HT1080 (cell line): ENCODE measurements at regions not wholly inside any gene's neighbourhood (a gene's known extent, or its start where the extent isn't known, plus 50 kb on each side); places are given as distances from the start of the nearest gene placed in this dataset.

Experiments used
- DNase-seq: peaks from one replicate; pipeline ENCODE4 v3.0.0-alpha.2; 2015; ENCODE audit warnings: low read depth

DNA sequence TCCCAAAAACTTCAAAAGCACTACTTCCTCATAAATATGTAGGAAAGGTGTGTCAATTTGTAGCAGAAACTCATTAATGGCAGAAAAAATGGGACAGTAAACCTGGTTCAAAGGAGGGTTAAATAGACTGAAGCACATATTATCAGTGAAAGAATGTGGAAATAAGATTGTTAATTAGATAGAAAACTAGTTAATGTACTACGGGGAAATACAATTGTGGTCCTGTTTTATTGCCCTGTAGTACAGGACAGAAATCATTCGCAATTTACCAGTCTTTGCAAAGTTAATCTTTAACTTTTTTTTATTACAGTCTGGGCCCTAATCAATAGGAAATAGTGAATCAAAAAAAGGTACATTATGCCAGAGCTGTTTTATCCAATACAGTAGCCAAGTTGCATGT lies 82.0 kb upstream of the PAK5 start:
- DNase-seq: no peak

DNA sequence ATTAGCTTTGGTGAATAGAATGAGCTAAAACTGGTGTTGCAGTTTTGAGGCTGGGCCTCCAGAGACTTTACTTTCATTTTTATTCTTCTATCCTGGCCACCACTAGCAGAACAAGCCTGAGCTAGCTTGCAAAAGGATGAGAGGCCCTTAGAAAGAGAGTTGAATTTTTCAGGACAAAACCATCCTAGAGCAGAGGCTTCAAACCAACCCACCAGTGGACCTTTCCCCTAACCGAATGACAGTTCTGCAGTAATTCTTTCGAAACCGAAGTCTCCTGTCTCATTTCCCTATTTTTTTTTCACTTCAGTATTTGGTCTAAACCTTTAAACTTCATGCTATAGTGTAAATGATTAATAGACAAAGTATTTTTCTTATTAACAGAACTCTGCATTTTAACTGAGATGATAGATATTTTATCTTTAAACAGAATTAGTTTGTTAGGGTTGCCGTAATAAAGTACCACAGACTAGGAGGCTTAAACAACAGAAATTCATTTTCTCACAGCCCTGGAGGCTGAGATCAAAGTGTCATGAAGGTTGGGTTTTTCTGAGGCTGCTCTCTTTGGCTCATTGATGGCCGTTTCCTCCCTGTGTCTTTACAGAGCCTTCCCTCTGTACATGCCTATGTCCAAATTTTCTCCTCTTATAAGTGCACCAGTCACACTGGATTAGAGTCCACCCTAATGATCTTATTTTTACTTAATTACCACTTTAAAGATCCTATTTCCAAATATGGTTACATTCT lies 80.6 kb upstream of the PAK5 start:
- no peak for DNase-seq

DNA sequence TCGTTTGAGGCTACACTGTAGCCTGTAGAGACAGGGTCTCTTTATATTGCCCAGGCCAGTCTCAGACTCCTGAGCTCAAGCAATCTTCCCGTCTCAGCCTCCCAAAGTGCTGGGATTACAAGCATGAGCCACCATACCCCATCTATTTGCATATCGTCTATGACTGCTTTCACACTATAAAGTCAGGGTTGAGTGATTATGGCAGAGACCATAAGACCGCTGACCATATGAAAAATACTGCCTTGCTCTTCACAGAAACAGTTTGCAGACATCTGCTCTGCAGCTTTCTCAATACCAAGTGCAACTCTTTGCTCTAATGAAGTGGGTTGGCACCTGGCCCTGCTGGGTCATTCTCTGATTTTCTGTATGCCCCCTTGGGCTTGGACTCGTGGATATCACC lies 79.5 kb upstream of the PAK5 start:
- no peak for DNase-seq

DNA sequence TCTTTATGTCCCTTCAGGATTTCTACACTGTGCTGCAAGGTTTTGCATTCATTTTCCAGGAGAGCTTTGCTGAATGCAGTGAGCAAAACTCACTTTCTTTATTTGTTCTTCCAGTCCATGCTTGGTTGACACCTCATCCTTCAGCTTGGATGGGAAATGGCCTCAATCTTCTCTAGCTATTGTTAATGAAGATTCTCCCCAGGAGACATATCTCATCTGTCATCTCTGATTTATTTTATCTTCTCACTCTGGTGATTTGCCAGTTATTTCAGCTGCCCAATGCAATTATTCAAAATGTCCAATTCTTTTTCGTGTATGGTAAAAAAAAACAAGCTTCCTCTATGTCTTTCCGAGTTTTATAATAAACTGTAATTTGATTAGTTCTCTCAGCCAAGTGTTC lies 77.9 kb upstream of the PAK5 start:
- DNase-seq: no peak

DNA sequence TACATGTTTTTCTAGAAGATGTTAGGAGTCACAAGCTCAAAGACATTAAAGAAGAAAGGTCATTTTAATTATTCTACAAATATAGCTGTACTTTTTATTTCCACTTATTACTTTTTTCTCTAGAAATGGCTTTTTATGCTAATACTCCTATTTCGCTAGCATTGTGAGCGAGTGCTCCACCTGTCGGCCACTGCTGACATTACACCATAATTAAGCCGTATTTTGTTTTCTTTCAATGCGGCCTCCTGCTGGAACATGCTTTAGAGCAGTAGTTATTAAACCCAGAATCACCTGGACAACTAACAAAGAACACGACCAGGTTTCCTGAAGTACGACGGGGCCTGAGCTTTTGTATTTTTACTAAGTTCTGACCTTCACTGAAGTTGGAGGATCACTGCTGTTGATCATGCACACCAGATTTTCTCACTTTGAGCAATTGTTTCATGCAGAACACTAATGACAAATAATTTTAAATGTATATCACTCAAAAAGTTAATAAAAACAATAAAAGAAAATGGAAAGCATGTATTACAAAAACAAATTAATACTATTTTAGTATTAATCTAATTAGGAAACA lies 74.1 kb upstream of the PAK5 start:
- peak; percentile 41 for DNase-seq

DNA sequence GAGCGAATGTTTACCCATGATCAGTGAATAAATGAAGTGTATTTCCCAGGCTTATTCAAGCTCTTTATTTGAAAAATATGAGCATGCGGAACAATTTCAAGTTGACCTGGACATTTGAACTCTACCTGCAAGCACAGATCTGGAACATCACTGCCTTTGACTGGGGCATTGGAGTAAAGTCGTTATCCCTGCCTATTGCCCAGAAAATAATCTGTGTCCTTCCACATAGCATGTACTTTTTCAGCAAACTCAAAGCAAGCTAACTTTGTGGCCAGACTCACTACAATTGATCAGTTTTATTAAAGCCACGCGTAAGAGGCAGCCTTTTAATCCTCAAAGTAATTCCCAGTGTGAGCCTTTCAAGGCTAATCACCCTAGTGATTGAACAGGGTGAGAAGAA lies 73.4 kb upstream of the PAK5 start:
- DNase-seq: no peak

DNA sequence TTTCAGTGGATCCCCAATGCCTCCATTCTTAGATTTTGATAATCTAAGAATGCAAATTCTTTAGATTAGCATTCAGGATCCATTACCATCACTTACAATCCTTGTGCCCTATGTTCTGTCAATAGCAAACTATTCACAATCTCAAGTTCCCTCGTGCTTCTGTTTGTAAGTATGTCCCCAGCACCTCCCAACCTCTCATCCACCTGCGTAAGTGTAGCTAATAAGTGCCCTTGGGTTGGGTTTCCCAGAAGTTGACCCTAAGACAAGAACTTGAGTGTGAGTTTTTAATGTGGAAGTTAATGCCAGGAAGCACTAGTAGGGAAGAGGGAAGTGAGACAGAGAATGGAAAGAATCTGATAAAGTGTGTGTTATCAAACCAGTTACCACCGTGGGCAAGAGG lies 72.6 kb upstream of the PAK5 start:
- DNase-seq: no peak

DNA sequence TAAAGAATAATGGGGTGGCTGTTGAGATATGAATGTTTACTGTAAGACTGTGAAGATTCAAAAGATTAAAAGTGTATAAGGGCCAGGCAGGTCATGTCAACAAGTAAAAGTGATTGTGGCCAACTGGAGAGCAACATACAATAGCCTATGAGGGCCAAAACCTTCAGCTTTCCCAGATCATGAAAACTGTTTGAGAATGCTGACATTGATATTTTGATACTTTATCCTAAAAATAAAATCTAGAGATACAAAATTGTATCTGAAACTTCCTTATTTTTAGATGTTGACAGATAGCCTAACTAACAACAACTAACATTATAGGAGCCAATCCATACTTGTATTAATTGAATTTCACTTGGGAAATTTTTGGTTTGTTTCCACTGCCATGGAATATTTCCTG lies 70.3 kb upstream of the PAK5 start:
- no peak for DNase-seq

DNA sequence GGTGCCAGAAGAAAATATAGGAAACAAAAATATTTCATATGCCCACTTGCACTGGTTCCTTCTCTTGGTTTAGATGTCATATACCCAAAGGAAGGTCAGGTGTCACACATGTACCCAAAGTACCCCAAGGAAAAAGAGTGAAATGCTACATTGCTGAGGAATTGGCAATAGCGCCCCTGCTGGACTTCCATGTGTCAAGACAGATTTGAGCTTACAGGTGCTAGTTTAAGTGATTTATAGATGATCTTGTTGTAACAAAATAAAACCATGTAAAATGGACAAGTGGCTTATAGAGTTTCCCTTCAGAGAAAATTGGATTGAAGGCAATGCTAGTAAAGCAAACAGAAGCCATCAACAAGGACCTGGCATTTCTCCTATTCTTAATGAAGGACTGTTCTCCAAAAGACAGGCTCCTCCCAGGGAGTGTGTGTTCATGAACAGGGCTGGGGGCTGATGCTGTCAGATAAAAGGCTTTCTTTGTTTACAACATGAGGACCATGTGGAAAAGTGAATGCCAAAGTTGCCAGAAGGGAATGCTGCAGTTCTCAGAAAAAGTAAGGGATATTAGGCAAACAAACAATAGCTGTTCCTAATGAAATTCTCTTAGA lies 64.3 kb upstream of the PAK5 start:
- DNase-seq: no peak

DNA sequence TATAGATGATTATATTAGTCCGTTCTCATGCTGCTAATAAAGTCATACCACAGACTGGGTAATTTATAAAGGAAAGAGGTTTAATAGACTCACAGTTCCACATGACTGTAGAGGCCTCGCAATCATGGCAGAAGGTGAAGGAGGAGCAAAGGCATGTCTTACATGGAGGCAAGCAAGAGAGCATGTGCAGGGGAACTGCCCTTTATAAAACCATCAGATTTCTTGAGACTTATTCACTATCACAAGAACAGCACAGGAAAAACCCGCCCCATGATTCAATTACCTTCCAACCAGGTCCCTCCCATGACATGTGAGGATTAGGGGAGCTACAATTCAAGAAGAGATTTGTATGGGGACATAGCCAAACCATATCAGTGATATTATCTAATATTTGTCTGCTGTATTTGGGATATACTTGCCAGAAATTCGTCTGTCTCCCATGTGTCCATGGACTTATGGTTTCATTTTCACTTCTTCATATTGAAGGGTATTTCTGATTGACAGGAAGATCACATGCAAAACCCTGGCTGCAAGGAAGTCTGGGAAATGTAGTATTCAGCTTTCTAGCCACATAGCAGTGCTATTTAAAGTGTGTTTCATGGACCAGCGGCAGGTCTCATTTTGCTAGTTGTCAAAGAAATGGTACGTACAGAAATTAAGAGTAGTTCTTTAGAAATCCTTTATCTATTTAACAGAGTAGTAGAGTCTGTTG lies 50.5 kb upstream of the PAK5 start:
- peak; percentile 66 for DNase-seq
